ENCODE measurements at regions not wholly inside any gene's neighbourhood (a gene's known extent, or its start where the extent isn't known, plus 50 kb on each side); places are given as distances from the start of the nearest gene placed in this dataset.

- TF ChIP-seq ZHX1 (CRISPR knock-in tag; IDR thresholded peaks at IDR 0.05; ENCODE audit: low read depth), result no peak
- no peak for TF ChIP-seq ZNF746 (CRISPR knock-in tag; IDR thresholded peaks at IDR 0.05)
- peak; percentile 29; the same call in 1 of the 2 replicates for TF ChIP-seq ZBTB20 (CRISPR knock-in tag; IDR thresholded peaks at IDR 0.05; ENCODE audit: borderline replicate concordance, low read depth)
- no peak for TF ChIP-seq GMEB2 (CRISPR knock-in tag; IDR thresholded peaks at IDR 0.05; ENCODE audit: low read depth)
- peak; percentile 62; the same call in 1 of the 2 replicates for TF ChIP-seq REPIN1 (CRISPR knock-in tag; IDR thresholded peaks at IDR 0.05; ENCODE audit: borderline replicate concordance, low read depth)
- TF ChIP-seq FLYWCH1 (CRISPR knock-in tag; IDR thresholded peaks at IDR 0.05), result no peak
- TF ChIP-seq THRA (CRISPR knock-in tag; IDR thresholded peaks at IDR 0.05; ENCODE audit: borderline replicate concordance), result peak; percentile 37; the same call in 1 of the 2 replicates
- 0 out of 2 replicates have a peak, but pooled peaks have one; percentile 54 for TF ChIP-seq LBX2 (CRISPR knock-in tag; IDR thresholded peaks at IDR 0.05; ENCODE audit: borderline replicate concordance)
- no peak for TF ChIP-seq ZMAT5 (CRISPR knock-in tag; IDR thresholded peaks at IDR 0.05; ENCODE audit: borderline replicate concordance, low read depth)
- no peak for TF ChIP-seq KDM5B (CRISPR knock-in tag; IDR thresholded peaks at IDR 0.05; ENCODE audit: borderline replicate concordance)
- TF ChIP-seq HMG20B (CRISPR knock-in tag; conservative IDR thresholded peaks at IDR 0.05), result no peak
- no peak for TF ChIP-seq ZNF704 (CRISPR knock-in tag; IDR thresholded peaks at IDR 0.05; ENCODE audit: borderline replicate concordance)
- peak; percentile 66; the same call in 1 of the 2 replicates for TF ChIP-seq ZNF331 (CRISPR knock-in tag; IDR thresholded peaks at IDR 0.05)
- TF ChIP-seq IRF2 (CRISPR knock-in tag; IDR thresholded peaks at IDR 0.05), result peak; percentile 43; the same call in 1 of the 2 replicates
- TF ChIP-seq STAG1 (CRISPR knock-in tag; IDR thresholded peaks at IDR 0.05), result peak; percentile 90
- TF ChIP-seq SOX5 (CRISPR knock-in tag; IDR thresholded peaks at IDR 0.05; ENCODE audit: borderline replicate concordance), result peak; percentile 76; the same call in 1 of the 2 replicates
- no peak for TF ChIP-seq ZXDC (CRISPR knock-in tag; IDR thresholded peaks at IDR 0.05)
Measured at GRCh38 chr20:19903168-19903811, 113.9 kb upstream of the NAA20 start (continued).

All from HepG2 (cell line).